ENCODE measurements at regions not wholly inside any gene's neighbourhood (a gene's known extent, or its start where the extent isn't known, plus 50 kb on each side); places are given as distances from the start of the nearest gene placed in this dataset.

- H3K4me1 ChIP-seq (ENCODE audit: insufficient read depth): no peaks in the 10 kb centered on the region
- no peak overlapping the region for H3K4me2 ChIP-seq
- no peak overlapping the region for H2AFZ ChIP-seq
- 77% methylated on average over 4 of the region's 4 CpGs for WGBS (ENCODE audit: low lambda C conversion rate, missing lambda C conversion rate)
- no peaks in the 10 kb centered on the region for H3K9me2 ChIP-seq (replicated peaks; ENCODE audit: insufficient read depth)
- no peaks in the 10 kb centered on the region for H3K27me3 ChIP-seq
- no peaks in the 10 kb centered on the region for H4K20me1 ChIP-seq (ENCODE audit: insufficient read depth, poor library complexity, severe bottlenecking)
- H3K4me3 ChIP-seq: no peak overlapping the region
- no peaks in the 10 kb centered on the region for H3K79me2 ChIP-seq
- DNase-seq (ENCODE audit: low spot score): no peak
- no peaks in the 10 kb centered on the region for H3K9me3 ChIP-seq (ENCODE audit: low read depth)
- TF ChIP-seq EZH2 (IDR thresholded peaks at IDR 0.05; ENCODE audit: borderline replicate concordance): no peak
- TF ChIP-seq, protein P1, sequence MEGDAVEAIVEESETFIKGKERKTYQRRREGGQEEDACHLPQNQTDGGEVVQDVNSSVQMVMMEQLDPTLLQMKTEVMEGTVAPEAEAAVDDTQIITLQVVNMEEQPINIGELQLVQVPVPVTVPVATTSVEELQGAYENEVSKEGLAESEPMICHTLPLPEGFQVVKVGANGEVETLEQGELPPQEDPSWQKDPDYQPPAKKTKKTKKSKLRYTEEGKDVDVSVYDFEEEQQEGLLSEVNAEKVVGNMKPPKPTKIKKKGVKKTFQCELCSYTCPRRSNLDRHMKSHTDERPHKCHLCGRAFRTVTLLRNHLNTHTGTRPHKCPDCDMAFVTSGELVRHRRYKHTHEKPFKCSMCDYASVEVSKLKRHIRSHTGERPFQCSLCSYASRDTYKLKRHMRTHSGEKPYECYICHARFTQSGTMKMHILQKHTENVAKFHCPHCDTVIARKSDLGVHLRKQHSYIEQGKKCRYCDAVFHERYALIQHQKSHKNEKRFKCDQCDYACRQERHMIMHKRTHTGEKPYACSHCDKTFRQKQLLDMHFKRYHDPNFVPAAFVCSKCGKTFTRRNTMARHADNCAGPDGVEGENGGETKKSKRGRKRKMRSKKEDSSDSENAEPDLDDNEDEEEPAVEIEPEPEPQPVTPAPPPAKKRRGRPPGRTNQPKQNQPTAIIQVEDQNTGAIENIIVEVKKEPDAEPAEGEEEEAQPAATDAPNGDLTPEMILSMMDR (IDR thresholded peaks at IDR 0.05; ENCODE audit: poor library complexity): no peak
- no peak for TF ChIP-seq EZH2phosphoT487 (IDR thresholded peaks at IDR 0.05; ENCODE audit: low read depth, severe bottlenecking, unreplicated experiment)
- H3K36me3 ChIP-seq (replicated peaks; ENCODE audit: insufficient read depth, low read depth): no peaks in the 10 kb centered on the region
- H3K27ac ChIP-seq: no peak overlapping the region
These were observed 173.1 kb downstream of the FTCDNL1 start for GRCh38 chr2:199677881-199678280.

DNA sequence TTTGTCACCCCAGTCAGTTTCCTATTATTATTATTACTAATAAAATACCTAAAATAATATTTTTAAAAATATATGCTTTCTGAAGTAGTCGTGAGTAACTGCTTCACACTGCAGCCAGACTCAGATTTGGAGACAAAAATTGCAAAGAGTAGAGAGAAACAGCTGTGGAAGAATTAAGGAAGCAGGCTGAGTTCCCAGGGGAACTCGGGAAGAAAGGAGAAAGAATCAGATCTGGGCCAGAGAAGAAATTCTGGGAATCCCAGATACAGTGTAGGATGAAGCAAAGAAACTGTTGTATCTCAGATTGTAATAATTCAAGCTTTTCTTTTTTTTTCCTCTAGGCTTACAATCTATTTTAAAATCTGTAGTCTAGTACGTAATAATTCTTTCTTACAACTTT, 182.3 kb downstream of the FTCDNL1 start:
- no peaks in the 10 kb centered on the region for H4K20me1 ChIP-seq (ENCODE audit: insufficient read depth, poor library complexity, severe bottlenecking)
- 90% methylated on average over 3 of the region's 3 CpGs for WGBS (ENCODE audit: low lambda C conversion rate, missing lambda C conversion rate)
- H2AFZ ChIP-seq: no peak overlapping the region
- no peaks in the 10 kb centered on the region for H3K36me3 ChIP-seq (replicated peaks; ENCODE audit: insufficient read depth, low read depth)
- no peaks in the 10 kb centered on the region for H3K79me2 ChIP-seq
- H3K9me3 ChIP-seq (ENCODE audit: low read depth): no peaks in the 10 kb centered on the region
- H3K4me2 ChIP-seq: no peak overlapping the region
- DNase-seq (ENCODE audit: low spot score): no peak
- H3K27ac ChIP-seq: no peak overlapping the region
- TF ChIP-seq, protein P1 (IDR thresholded peaks at IDR 0.05; ENCODE audit: poor library complexity): no peak
- no peaks in the 10 kb centered on the region for H3K4me1 ChIP-seq (ENCODE audit: insufficient read depth)
- H3K27me3 ChIP-seq: no peaks in the 10 kb centered on the region
- H3K4me3 ChIP-seq: no peak overlapping the region
- H3K9me2 ChIP-seq (replicated peaks; ENCODE audit: insufficient read depth): no peaks in the 10 kb centered on the region

DNA sequence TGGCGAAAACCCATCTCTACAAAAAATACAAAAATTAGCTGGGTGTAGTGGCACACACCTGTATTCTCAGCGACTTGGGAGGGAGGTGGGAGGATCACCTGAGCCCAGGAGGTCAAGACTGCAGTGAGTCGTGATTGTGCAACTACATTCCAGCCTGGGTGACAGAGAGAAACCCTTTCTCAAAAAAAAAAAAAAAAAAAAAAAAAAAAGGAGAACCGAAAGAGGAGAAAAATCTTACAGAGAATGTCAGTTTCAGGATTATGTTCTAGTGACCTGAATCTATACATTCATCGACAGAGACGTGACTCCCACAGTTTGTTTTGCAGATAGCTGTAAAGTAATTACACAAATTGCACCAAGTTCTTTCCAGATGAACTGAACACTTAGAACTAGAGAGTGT, 187.8 kb downstream of the FTCDNL1 start:
- Histone ChIP-seq H3K27me3 (no peaks in the 10 kb centered on the region), H3K27ac (no peak overlapping the region), H2AFZ (no peak overlapping the region), H3K36me3 (replicated peaks; ENCODE audit: insufficient read depth, low read depth) (no peaks in the 10 kb centered on the region), H3K9me2 (replicated peaks; ENCODE audit: insufficient read depth) (no peaks in the 10 kb centered on the region), H3K79me2 (no peaks in the 10 kb centered on the region), H3K4me3 (no peak overlapping the region), H3K4me2 (no peak overlapping the region), H3K4me1 (ENCODE audit: insufficient read depth) (no peaks in the 10 kb centered on the region), H3K9me3 (ENCODE audit: low read depth) (no peaks in the 10 kb centered on the region), H4K20me1 (ENCODE audit: insufficient read depth, poor library complexity, severe bottlenecking) (no peaks in the 10 kb centered on the region)
- DNase-seq (ENCODE audit: low spot score): no peak
- WGBS (ENCODE audit: low lambda C conversion rate, missing lambda C conversion rate): 60% methylated on average over 6 of the region's 6 CpGs
- TF ChIP-seq EZH2 (IDR thresholded peaks at IDR 0.05; ENCODE audit: borderline replicate concordance) (no peak), EZH2phosphoT487 (IDR thresholded peaks at IDR 0.05; ENCODE audit: low read depth, severe bottlenecking, unreplicated experiment) (no peak)
- TF ChIP-seq, protein P1 (IDR thresholded peaks at IDR 0.05; ENCODE audit: poor library complexity): no peak

- 78% methylated on average over 8 of the region's 8 CpGs for WGBS (ENCODE audit: low lambda C conversion rate, missing lambda C conversion rate)
- Histone ChIP-seq H2AFZ (no peak overlapping the region), H3K27me3 (no peaks in the 10 kb centered on the region), H3K9me3 (ENCODE audit: low read depth) (no peaks in the 10 kb centered on the region), H3K4me1 (ENCODE audit: insufficient read depth) (no peaks in the 10 kb centered on the region), H3K4me2 (no peak overlapping the region), H4K20me1 (ENCODE audit: insufficient read depth, poor library complexity, severe bottlenecking) (no peaks in the 10 kb centered on the region), H3K4me3 (no peak overlapping the region), H3K36me3 (replicated peaks; ENCODE audit: insufficient read depth, low read depth) (no peaks in the 10 kb centered on the region), H3K27ac (no peak overlapping the region), H3K9me2 (replicated peaks; ENCODE audit: insufficient read depth) (no peaks in the 10 kb centered on the region), H3K79me2 (no peaks in the 10 kb centered on the region)
- DNase-seq (ENCODE audit: low spot score): no peak
- TF ChIP-seq, protein P1 (IDR thresholded peaks at IDR 0.05; ENCODE audit: poor library complexity): no peak
- no peak for TF ChIP-seq EZH2phosphoT487 (IDR thresholded peaks at IDR 0.05; ENCODE audit: low read depth, severe bottlenecking, unreplicated experiment)
- TF ChIP-seq EZH2 (IDR thresholded peaks at IDR 0.05; ENCODE audit: borderline replicate concordance): no peak
These were observed 188.7 kb downstream of the FTCDNL1 start for GRCh38 chr2:199662255-199662654.

Measured in hepatocyte (in vitro differentiated cells).